Activated CD4-positive, alpha-beta T cell treated with anti-CD3 and anti-CD28 coated beads, Interleukin-10, Interleukin-2, amounts not matched to agents 100 ng/mL and 50 ng/mL, durations not matched to agents 16 hours and 8 hours (primary cell): ENCODE measurements at regions not wholly inside any gene's neighbourhood (a gene's known extent, or its start where the extent isn't known, plus 50 kb on each side); places are given as distances from the start of the nearest gene placed in this dataset.

Experiments
- DNase-seq: peaks from one replicate; pipeline ENCODE4 v3.0.0-alpha.2; 2020

- DNase-seq: no peak
Observed at GRCh38 chr2:16326711-16327300, 338.8 kb downstream of the CYRIA start.

GRCh38 chr2:16325976-16326510 is 339.6 kb downstream of the CYRIA start:
- no peak for DNase-seq

GRCh38 chr2:16325016-16325975 is 340.3 kb downstream of the CYRIA start:
- no peak for DNase-seq

GRCh38 chr2:16324544-16324937 is 341.1 kb downstream of the CYRIA start:
- no peak for DNase-seq

GRCh38 chr2:16323551-16324543 is 341.8 kb downstream of the CYRIA start:
- DNase-seq: no peak

- no peak for DNase-seq
Observed at GRCh38 chr2:16323126-16323520, 342.5 kb downstream of the CYRIA start.

GRCh38 chr2:16322308-16323125 is 343.1 kb downstream of the CYRIA start:
- no peak for DNase-seq

- no peak for DNase-seq
Observed at GRCh38 chr2:16321872-16322271, 343.8 kb downstream of the CYRIA start.

- no peak for DNase-seq
Observed at GRCh38 chr2:16321256-16321655, 344.4 kb downstream of the CYRIA start.

- DNase-seq: no peak
Observed at GRCh38 chr2:16320716-16321115, 344.9 kb downstream of the CYRIA start.

GRCh38 chr2:16319551-16320121 is 346.0 kb downstream of the CYRIA start:
- DNase-seq: no peak

GRCh38 chr2:16318474-16319195 is 347.0 kb downstream of the CYRIA start:
- no peak for DNase-seq

- no peak for DNase-seq
Observed at GRCh38 chr2:16318051-16318450, 347.6 kb downstream of the CYRIA start.

GRCh38 chr2:16317211-16317830 is 348.3 kb downstream of the CYRIA start:
- DNase-seq: no peak

- no peak for DNase-seq
Observed at GRCh38 chr2:16316456-16317210, 349.0 kb downstream of the CYRIA start.

- no peak for DNase-seq
Observed at GRCh38 chr2:16315908-16316307, 349.7 kb downstream of the CYRIA start.

GRCh38 chr2:16315458-16315835 is 350.2 kb downstream of the CYRIA start:
- no peak for DNase-seq

GRCh38 chr2:16314691-16315457 is 350.8 kb downstream of the CYRIA start:
- no peak for DNase-seq

- DNase-seq: no peak
Observed at GRCh38 chr2:16314001-16314400, 351.6 kb downstream of the CYRIA start.
